Prostate gland (tissue), 2 donors: ENCODE measurements at regions not wholly inside any gene's neighbourhood (a gene's known extent, or its start where the extent isn't known, plus 50 kb on each side); places are given as distances from the start of the nearest gene placed in this dataset.

Experiments
- CTCF ChIP-seq, 4 experiments: fragments of 200-600 bp in 2 of 4; fragments of 450-650 bp in 2 of 4; sonication (generic) in 2 of 4; IDR thresholded peaks; 1 replicate in 3 of 4; 2 replicates in 1 of 4; pipeline ENCODE4 v1.5.1; 2016 to 2019; ENCODE audit warnings: antibody characterized with exemption in 4 of 4, mild to moderate bottlenecking in 2 of 4, moderate library complexity in 2 of 4
- POLR2AphosphoS5 ChIP-seq: sonication (generic); formaldehyde crosslinking; IDR thresholded peaks from one replicate; pipeline ENCODE4 v1.6.1; 2017; ENCODE audit warnings: antibody characterized with exemption

- TF ChIP-seq CTCF (IDR thresholded peaks at IDR 0.05) = no peak
- TF ChIP-seq POLR2AphosphoS5 = no peak
These were observed 64.1 kb upstream of the RFLNA start for GRCh38 chr12:124230789-124231188.
